ENCODE measurements at regions not wholly inside any gene's neighbourhood (a gene's known extent, or its start where the extent isn't known, plus 50 kb on each side); places are given as distances from the start of the nearest gene placed in this dataset.

DNA sequence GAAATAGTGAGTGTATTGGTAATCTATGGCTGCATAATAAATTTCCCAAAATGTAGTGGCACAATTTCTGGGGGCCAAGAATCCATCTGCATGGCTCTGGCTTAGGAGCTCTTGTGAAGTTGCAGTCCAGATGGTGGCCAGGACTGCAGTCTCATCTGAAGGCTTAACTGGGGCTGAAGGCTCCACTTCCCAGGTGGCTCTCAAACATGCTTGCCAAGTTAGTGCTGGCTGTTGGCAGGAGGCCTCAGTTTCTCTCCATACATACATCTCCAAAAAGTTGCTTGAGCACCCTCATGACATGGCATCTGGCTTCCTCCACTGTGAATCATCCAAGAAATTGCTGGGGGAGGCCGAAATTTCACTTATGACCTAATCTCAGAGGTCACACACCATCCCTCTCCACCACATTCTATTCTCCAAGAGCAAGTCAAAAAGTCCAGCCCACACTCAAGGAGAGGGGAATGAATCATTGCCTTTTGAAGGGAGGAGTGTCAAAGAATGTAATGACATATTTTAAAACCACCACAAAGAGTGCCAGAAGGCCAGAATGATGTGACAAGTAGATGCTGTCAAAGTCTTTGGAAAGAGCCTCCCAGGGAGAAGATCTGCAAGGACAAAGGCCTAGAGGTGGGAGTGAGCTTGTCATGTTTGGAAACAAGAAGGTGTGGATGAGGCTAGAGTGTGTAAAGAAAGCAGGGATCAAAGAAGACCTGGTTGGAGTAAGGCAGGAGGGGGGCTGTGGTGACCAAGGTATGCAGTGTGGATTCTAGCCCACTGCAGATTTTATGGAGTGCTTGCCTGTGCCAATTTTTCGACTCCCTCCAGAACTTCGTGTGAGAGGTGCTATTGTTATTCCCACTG, 566.2 kb downstream of the MIAT start:
- Histone ChIP-seq H3K4me3 (no peak overlapping the region), H3K4me1 (replicated peaks in 1 of 2) (peaks cover 13 to 19% of the 10 kb centered on the region in 2 donors), H3K27ac (no peak overlapping the region)
- ATAC-seq (replicated peaks in 6 of 8): peak in 3 of 8 experiments; percentile 24 to 78 (median 72)
- in situ Hi-C loops (cut with MboI; ENCODE audit: low pct_unique_long_range_greater_than_20kb in 2 of 9, low sequenced_read_pairs in 9 of 9, unreplicated experiment in 9 of 9): no loop called here
- WGBS, 10 experiments: 8 to 100% (median 68%) methylated on average over 1 to 3 of the region's 3 CpGs; no CpG with 5 or more reads in 2 of the 10 experiments

DNA sequence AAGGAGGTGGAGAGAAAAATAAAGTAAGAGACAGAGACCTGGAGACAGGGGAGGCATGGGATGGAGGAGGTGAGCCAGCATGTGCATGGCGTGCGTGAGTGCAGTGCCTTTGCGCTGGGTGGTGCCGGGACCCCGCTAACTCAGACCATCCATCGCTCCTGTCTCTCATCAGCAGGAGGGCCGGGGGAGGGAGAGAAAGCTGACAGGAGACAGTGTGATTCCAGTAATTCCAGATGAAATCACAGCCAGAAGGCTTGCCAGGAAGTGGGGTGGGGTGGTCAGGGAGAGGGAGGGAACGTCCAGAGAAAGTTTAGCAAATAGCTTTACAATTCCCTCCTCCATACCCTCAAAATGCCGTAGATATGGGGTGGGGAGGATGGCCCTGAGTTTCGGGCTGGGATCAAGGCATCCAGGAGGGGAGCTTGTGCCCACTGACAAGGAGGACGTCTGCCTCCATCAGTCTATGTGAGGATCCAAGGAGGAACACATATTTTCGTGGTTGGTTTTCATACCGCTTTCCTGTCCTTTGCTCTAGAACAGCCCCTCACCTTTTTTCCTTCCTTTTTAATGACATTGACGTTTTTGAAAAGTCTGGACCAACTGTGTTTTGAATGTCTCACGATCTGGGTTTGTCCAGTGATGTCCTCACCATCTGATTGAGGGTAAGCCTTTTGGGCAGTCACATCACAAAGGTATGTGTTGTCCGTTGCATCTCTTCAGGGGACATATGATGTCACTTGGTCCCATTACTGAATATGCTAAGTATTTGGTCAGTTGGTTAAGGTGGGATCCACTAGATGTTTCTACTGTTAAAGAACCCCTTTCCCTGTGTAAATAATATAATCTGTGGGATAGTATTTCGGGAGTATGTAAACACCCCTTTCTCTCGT, 567.3 kb downstream of the MIAT start:
- peak; percentile 66 to 89 (median 80) for ATAC-seq (replicated peaks in 6 of 8)
- Histone ChIP-seq H3K4me1 (replicated peaks in 1 of 2) (peaks cover 13 to 19% of the 10 kb centered on the region in 2 donors), H3K4me3 (no peak overlapping the region), H3K27ac (no peak overlapping the region)
- in situ Hi-C loops (cut with MboI; ENCODE audit: low pct_unique_long_range_greater_than_20kb in 2 of 9, low sequenced_read_pairs in 9 of 9, unreplicated experiment in 9 of 9): no loop called here
- WGBS, 10 experiments: 14 to 85% (median 56%) methylated on average over 3 to 9 of the region's 18 CpGs

GRCh38 chr22:27226666-27227065, 569.3 kb downstream of the MIAT start:
- no peak overlapping the region for H3K27ac ChIP-seq
- H3K4me3 ChIP-seq: no peak overlapping the region
- peaks cover 9 to 12% of the 10 kb centered on the region in 2 donors for H3K4me1 ChIP-seq (replicated peaks in 1 of 2)
- 8 to 92% (median 70%) methylated on average over 1 to 3 of the region's 3 CpGs for WGBS, 10 experiments
- in situ Hi-C loops (cut with MboI; ENCODE audit: low pct_unique_long_range_greater_than_20kb in 2 of 9, low sequenced_read_pairs in 9 of 9, unreplicated experiment in 9 of 9): no loop called here
- ATAC-seq (replicated peaks in 6 of 8): peak in 2 of 8 experiments; percentile 10 to 40

GRCh38 chr22:27228771-27229170, 571.4 kb downstream of the MIAT start:
- WGBS, 10 experiments: 68 to 100% (median 98%) methylated on average over 1 to 2 of the region's 2 CpGs; no CpG with 5 or more reads in 2 of the 10 experiments
- no peak for ATAC-seq (replicated peaks in 6 of 8)
- H3K27ac ChIP-seq: no peak overlapping the region
- H3K4me1 ChIP-seq (replicated peaks in 1 of 2): peaks cover 11 to 13% of the 10 kb centered on the region in 2 donors
- no peak overlapping the region for H3K4me3 ChIP-seq
- in situ Hi-C loops (cut with MboI; ENCODE audit: low pct_unique_long_range_greater_than_20kb in 2 of 9, low sequenced_read_pairs in 9 of 9, unreplicated experiment in 9 of 9): no loop called here

- in situ Hi-C loops (cut with MboI; ENCODE audit: low pct_unique_long_range_greater_than_20kb in 2 of 9, low sequenced_read_pairs in 9 of 9, unreplicated experiment in 9 of 9): no loop called here
- 67 to 100% (median 100%) methylated on average over 1 of the region's 1 CpG; no CpG with 5 or more reads in 7 of the 10 experiments for WGBS, 10 experiments
- ATAC-seq (replicated peaks in 6 of 8): no peak
- no peak overlapping the region for H3K27ac ChIP-seq
- H3K4me3 ChIP-seq: no peak overlapping the region
- H3K4me1 ChIP-seq (replicated peaks in 1 of 2): peaks cover 3% of the 10 kb centered on the region in 2 donors
These were observed 571.4 kb downstream of the MN1 start for GRCh38 chr22:27230189-27230588.

DNA sequence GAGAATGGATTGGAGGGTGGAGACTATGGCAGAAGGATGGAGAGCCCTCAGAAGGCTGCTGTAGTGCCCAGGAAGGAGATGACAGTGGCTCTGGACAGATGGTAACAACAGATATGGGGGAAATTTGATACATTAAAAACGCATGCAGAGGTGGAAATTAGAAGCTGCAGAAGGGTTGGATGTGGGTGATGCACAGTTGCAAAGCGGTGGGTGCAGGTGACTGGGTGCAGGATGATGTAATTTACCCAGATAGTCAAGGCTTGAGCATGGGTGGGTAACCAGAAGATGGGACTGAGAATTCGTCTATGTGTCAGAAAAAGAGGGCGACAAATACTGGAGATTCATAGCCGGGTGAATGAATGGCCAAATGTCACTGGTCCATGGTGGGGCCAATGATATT, 570.3 kb downstream of the MN1 start:
- no peak overlapping the region for H3K4me3 ChIP-seq
- in situ Hi-C loops (cut with MboI; ENCODE audit: low pct_unique_long_range_greater_than_20kb in 2 of 9, low sequenced_read_pairs in 9 of 9, unreplicated experiment in 9 of 9): no loop called here
- no peak overlapping the region for H3K27ac ChIP-seq
- H3K4me1 ChIP-seq (replicated peaks in 1 of 2): peaks cover 3 to 7% of the 10 kb centered on the region in 2 donors
- 60 to 100% (median 96%) methylated on average over 1 to 5 of the region's 5 CpGs; no CpG with 5 or more reads in 1 of the 10 experiments for WGBS, 10 experiments
- ATAC-seq (replicated peaks in 6 of 8): no peak

DNA sequence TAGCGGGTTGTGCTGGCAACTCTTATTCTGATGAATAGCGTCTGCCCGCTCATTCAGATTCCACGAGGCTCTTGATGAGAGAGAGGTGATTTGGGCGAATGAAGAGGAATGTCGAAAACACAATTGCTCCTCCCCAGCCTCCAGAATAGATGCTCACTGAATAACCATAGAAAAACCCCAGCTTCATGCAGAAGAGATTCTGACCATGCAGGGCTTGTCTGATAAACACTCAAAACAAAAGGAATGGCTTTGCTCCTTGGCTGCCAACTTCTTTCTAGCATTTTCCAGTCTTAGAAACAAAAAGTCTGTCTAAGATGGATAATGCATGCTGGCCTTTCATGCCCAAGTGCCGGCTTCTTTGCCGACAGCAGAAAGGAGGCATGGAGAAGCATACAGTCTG, 569.5 kb downstream of the MN1 start:
- no peak overlapping the region for H3K27ac ChIP-seq
- peaks cover 8 to 14% of the 10 kb centered on the region in 2 donors for H3K4me1 ChIP-seq (replicated peaks in 1 of 2)
- H3K4me3 ChIP-seq: no peak overlapping the region
- in situ Hi-C loops (cut with MboI; ENCODE audit: low pct_unique_long_range_greater_than_20kb in 2 of 9, low sequenced_read_pairs in 9 of 9, unreplicated experiment in 9 of 9): no loop called here
- 10 to 88% (median 56%) methylated on average over 2 to 7 of the region's 8 CpGs for WGBS, 10 experiments
- ATAC-seq (replicated peaks in 6 of 8): peak in 2 of 8 experiments; percentile 20 to 78

DNA sequence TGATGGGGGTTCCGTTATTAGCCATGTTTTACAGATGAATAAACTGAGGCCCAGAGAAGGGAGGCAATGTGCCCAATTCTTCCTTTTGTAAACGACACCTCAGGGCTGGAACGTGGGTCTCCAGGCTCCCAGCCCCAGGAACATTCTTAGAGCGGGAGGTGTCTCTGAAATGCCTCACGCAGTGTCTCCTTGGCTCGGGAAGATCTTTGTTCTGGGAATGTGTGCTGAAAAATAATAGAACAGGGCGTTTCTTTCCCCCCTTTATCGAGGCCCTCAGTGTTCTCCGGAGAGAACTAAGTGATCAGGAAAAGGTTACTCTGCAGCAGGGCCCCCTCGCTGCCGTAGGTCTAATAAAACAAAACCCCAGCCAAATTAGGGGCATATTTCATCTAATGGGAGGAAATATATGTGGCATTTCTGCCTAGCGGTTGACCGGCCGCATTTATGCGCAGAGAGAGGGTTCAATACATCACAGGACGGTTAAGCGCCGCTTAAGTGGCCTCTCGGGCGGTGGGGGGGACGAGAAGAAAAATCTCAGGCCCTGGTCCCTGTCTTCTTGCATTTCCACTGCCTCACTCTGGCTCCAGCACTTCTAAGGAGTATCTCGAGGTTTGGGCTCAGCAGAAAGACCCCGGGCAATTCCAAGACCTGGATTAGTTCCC, 564.3 kb downstream of the MN1 start:
- Histone ChIP-seq H3K4me3 (no peak overlapping the region), H3K27ac (peak overlapping the region; percentile 6 to 30), H3K4me1 (replicated peaks in 1 of 2) (peaks cover 32 to 35% of the 10 kb centered on the region in 2 donors)
- 47 to 94% (median 80%) methylated on average over 3 to 17 of the region's 23 CpGs; no CpG with 5 or more reads in 3 of the 10 experiments for WGBS, 10 experiments
- in situ Hi-C loops (cut with MboI; ENCODE audit: low pct_unique_long_range_greater_than_20kb in 2 of 9, low sequenced_read_pairs in 9 of 9, unreplicated experiment in 9 of 9): no loop called here
- ATAC-seq (replicated peaks in 6 of 8): peak in 6 of 8 experiments; percentile 18 to 63 (median 36)

DNA sequence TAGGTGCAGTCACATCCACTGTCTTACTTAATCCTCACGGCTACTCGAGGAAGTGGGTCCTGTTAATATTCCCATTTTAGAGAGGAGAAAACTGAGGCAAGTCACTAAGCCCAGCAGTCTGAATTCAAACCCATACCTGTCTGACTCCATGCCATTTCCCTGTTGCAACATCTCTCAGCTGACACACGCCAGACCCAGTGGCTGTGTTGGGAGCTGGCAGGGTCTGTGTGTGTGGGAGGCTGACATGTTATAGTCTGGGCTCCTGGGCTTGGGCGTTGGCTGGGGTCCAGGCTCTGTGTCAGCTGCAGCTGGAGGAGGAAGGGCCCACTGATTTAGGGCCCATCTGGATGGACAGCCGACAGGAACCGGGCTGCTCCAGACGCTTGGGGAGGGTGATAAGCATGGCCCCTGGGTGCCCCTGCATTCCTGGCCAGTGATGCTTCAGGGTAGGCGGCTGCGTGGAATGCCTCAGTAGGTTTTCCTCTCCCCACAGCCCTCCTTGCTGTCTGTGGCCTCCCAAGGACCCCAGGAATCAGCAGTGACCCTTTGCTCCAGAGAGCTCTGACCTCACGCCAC, 562.5 kb downstream of the MN1 start:
- no peak overlapping the region for H3K4me3 ChIP-seq
- 3 to 100% (median 90%) methylated on average over 1 to 4 of the region's 10 CpGs; no CpG with 5 or more reads in 5 of the 10 experiments for WGBS, 10 experiments
- H3K27ac ChIP-seq: no peak overlapping the region
- H3K4me1 ChIP-seq (replicated peaks in 1 of 2): peaks cover 46 to 53% of the 10 kb centered on the region in 2 donors
- ATAC-seq (replicated peaks in 6 of 8): peak; percentile 9 to 82 (median 37)
- in situ Hi-C loops (cut with MboI; ENCODE audit: low pct_unique_long_range_greater_than_20kb in 2 of 9, low sequenced_read_pairs in 9 of 9, unreplicated experiment in 9 of 9): no loop called here

GRCh38 chr22:27239520-27239919, 562.0 kb downstream of the MN1 start:
- no peak overlapping the region for H3K27ac ChIP-seq
- H3K4me1 ChIP-seq (replicated peaks in 1 of 2): peaks cover 46 to 53% of the 10 kb centered on the region in 2 donors
- H3K4me3 ChIP-seq: no peak overlapping the region
- ATAC-seq (replicated peaks in 6 of 8): peak in 1 of 8 experiments; percentile 45
- WGBS, 10 experiments: 40 to 90% (median 80%) methylated on average over 1 to 3 of the region's 4 CpGs; no CpG with 5 or more reads in 5 of the 10 experiments
- in situ Hi-C loops (cut with MboI; ENCODE audit: low pct_unique_long_range_greater_than_20kb in 2 of 9, low sequenced_read_pairs in 9 of 9, unreplicated experiment in 9 of 9): no loop called here

- H3K4me3 ChIP-seq: no peak overlapping the region
- H3K27ac ChIP-seq: no peak overlapping the region
- peaks cover 51 to 58% of the 10 kb centered on the region in 2 donors for H3K4me1 ChIP-seq (replicated peaks in 1 of 2)
- in situ Hi-C loops (cut with MboI; ENCODE audit: low pct_unique_long_range_greater_than_20kb in 2 of 9, low sequenced_read_pairs in 9 of 9, unreplicated experiment in 9 of 9): no loop called here
- ATAC-seq (replicated peaks in 6 of 8): no peak
- 42 to 100% (median 93%) methylated on average over 1 to 3 of the region's 5 CpGs; no CpG with 5 or more reads in 5 of the 10 experiments for WGBS, 10 experiments
These were observed 561.1 kb downstream of the MN1 start for GRCh38 chr22:27240298-27241075.

Data from motor neuron (in vitro differentiated cells).